ENCODE measurements at regions not wholly inside any gene's neighbourhood (a gene's known extent, or its start where the extent isn't known, plus 50 kb on each side); places are given as distances from the start of the nearest gene placed in this dataset.

DNA sequence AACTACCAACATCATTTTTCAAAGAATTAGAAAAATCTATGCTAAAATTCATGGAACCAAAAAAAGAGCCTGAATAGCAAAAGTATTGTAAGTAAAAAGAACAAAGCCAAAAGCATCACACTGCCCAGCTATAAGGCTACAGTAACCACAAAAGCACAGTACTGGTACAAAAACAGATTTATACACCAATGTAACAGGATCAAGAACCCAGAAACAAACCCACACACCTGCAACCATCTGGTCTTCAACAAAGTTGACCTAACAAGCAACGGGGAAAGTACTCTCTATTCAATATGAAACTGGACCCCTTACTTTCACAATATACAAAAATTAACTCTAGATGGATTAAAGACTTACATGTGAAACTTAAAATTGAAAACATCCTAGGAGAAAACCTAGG, 94.2 kb upstream of the TARS1 start:
- dilution Hi-C loops (cut with MboI; ENCODE audit: extremely low pct_ligation_motif_present, low sequenced_read_pairs) = no loop called here
- no peak overlapping the region for H2AFZ ChIP-seq (ENCODE audit: control insufficient read depth, low read length)
- FAIRE-seq = no peak

DNA sequence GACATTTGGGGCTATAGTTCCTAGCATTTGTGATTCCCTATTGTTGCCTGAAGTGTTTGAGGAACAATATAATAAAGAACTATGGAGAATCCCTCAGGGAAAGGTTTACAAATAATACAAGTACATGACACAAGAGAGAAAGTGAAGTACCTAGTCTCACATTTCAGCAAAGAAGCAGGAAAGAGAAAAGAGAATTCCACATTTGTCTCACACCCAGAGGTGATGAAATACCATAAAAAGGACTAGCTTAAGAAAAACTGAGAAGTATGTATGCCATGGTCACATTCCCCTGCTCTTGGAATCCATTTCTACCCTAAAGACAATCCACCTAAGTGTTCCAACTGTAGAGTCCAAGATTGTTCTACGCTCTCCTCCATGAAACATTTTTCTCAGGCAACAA, 79.0 kb upstream of the TARS1 start:
- no peak for FAIRE-seq
- dilution Hi-C loops (cut with MboI; ENCODE audit: extremely low pct_ligation_motif_present, low sequenced_read_pairs) = no loop called here
- H3K36me3 ChIP-seq (ENCODE audit: control insufficient read depth in 2 of 2, extremely low read depth in 1 of 2, insufficient read depth in 2 of 2, low read length in 2 of 2) = no peaks in the 10 kb centered on the region
- no peaks in the 10 kb centered on the region for H3K4me1 ChIP-seq (ENCODE audit: control insufficient read depth, extremely low read depth, insufficient read depth, low read length)
- no peaks in the 10 kb centered on the region for H3K9me1 ChIP-seq (ENCODE audit: control insufficient read depth, extremely low read depth, insufficient read depth, low read length)
- no peak for DNase-seq (ENCODE audit: low read depth, low spot score)
- H3K27me3 ChIP-seq (ENCODE audit: control insufficient read depth, extremely low read depth, insufficient read depth, low read length) = no peaks in the 10 kb centered on the region
- H3K4me3 ChIP-seq (ENCODE audit: control insufficient read depth in 2 of 3, extremely low read depth in 1 of 3, insufficient read depth in 2 of 3, low read depth in 1 of 3, low read length in 3 of 3) = no peak overlapping the region
- no peaks in the 10 kb centered on the region for H3K79me2 ChIP-seq (ENCODE audit: control insufficient read depth, insufficient read depth, low read length)
- no peak overlapping the region for H2AFZ ChIP-seq (ENCODE audit: control insufficient read depth, low read length)
- no peaks in the 10 kb centered on the region for H4K20me1 ChIP-seq (ENCODE audit: control insufficient read depth, extremely low read depth, insufficient read depth, low read length)
- H3K27ac ChIP-seq (ENCODE audit: control insufficient read depth, insufficient read depth, low read length) = no peak overlapping the region
- TF ChIP-seq EZH2 (IDR thresholded peaks at IDR 0.05; ENCODE audit: low read length) = no peak
- TF ChIP-seq, protein P1, sequence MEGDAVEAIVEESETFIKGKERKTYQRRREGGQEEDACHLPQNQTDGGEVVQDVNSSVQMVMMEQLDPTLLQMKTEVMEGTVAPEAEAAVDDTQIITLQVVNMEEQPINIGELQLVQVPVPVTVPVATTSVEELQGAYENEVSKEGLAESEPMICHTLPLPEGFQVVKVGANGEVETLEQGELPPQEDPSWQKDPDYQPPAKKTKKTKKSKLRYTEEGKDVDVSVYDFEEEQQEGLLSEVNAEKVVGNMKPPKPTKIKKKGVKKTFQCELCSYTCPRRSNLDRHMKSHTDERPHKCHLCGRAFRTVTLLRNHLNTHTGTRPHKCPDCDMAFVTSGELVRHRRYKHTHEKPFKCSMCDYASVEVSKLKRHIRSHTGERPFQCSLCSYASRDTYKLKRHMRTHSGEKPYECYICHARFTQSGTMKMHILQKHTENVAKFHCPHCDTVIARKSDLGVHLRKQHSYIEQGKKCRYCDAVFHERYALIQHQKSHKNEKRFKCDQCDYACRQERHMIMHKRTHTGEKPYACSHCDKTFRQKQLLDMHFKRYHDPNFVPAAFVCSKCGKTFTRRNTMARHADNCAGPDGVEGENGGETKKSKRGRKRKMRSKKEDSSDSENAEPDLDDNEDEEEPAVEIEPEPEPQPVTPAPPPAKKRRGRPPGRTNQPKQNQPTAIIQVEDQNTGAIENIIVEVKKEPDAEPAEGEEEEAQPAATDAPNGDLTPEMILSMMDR (optimal IDR thresholded peaks at IDR 0.05 in 1 of 3, IDR thresholded peaks at IDR 0.05 in 1 of 3, conservative IDR thresholded peaks at IDR 0.05 in 1 of 3; ENCODE audit: extremely low read depth in 1 of 3, insufficient read depth in 2 of 3, low read length in 3 of 3) = no peak
- no peak overlapping the region for H3K4me2 ChIP-seq (ENCODE audit: control insufficient read depth, extremely low read depth, insufficient read depth, low read depth, low read length)
- H3K9me3 ChIP-seq (ENCODE audit: control insufficient read depth, low read depth, low read length) = no peaks in the 10 kb centered on the region
- no peak overlapping the region for H3K9ac ChIP-seq (ENCODE audit: control insufficient read depth, extremely low read depth, insufficient read depth, low read length)

More for the DNA sequence above, 94.2 kb upstream of the TARS1 start:
- no peak overlapping the region for H3K27ac ChIP-seq (ENCODE audit: control insufficient read depth, insufficient read depth, low read length)
- no peaks in the 10 kb centered on the region for H3K9me1 ChIP-seq (ENCODE audit: control insufficient read depth, extremely low read depth, insufficient read depth, low read length)
- no peaks in the 10 kb centered on the region for H3K36me3 ChIP-seq (ENCODE audit: control insufficient read depth in 2 of 2, extremely low read depth in 1 of 2, insufficient read depth in 2 of 2, low read length in 2 of 2)
- no peak overlapping the region for H3K9ac ChIP-seq (ENCODE audit: control insufficient read depth, extremely low read depth, insufficient read depth, low read length)
- no peaks in the 10 kb centered on the region for H3K79me2 ChIP-seq (ENCODE audit: control insufficient read depth, insufficient read depth, low read length)
- H3K27me3 ChIP-seq (ENCODE audit: control insufficient read depth, extremely low read depth, insufficient read depth, low read length) = no peaks in the 10 kb centered on the region
- no peak overlapping the region for H3K4me3 ChIP-seq (ENCODE audit: control insufficient read depth in 2 of 3, extremely low read depth in 1 of 3, insufficient read depth in 2 of 3, low read depth in 1 of 3, low read length in 3 of 3)
- DNase-seq (ENCODE audit: low read depth, low spot score) = no peak
- TF ChIP-seq EZH2 (IDR thresholded peaks at IDR 0.05; ENCODE audit: low read length) = no peak
- TF ChIP-seq, protein P1 (optimal IDR thresholded peaks at IDR 0.05 in 1 of 3, IDR thresholded peaks at IDR 0.05 in 1 of 3, conservative IDR thresholded peaks at IDR 0.05 in 1 of 3; ENCODE audit: extremely low read depth in 1 of 3, insufficient read depth in 2 of 3, low read length in 3 of 3) = no peak
- H3K9me3 ChIP-seq (ENCODE audit: control insufficient read depth, low read depth, low read length) = no peaks in the 10 kb centered on the region
- no peaks in the 10 kb centered on the region for H4K20me1 ChIP-seq (ENCODE audit: control insufficient read depth, extremely low read depth, insufficient read depth, low read length)
- H3K4me1 ChIP-seq (ENCODE audit: control insufficient read depth, extremely low read depth, insufficient read depth, low read length) = peaks cover 11% of the 10 kb centered on the region
- no peak overlapping the region for H3K4me2 ChIP-seq (ENCODE audit: control insufficient read depth, extremely low read depth, insufficient read depth, low read depth, low read length)
